GM08714 (cell line): ENCODE measurements at regions not wholly inside any gene's neighbourhood (a gene's known extent, or its start where the extent isn't known, plus 50 kb on each side); places are given as distances from the start of the nearest gene placed in this dataset.

Experiments
- H3K4me3 ChIP-seq: fragments of 200-500 bp; sonication (Bioruptor generic); 2 replicates; pipeline ENCODE4 v1.5.1; 2014; ENCODE audit warnings: mild to moderate bottlenecking, low read length, inconsistent platforms
- ZNF274 ChIP-seq: IDR thresholded peaks from 2 replicates; pipeline ENCODE4 v1.6.1; 2012; ENCODE audit warnings: mild to moderate bottlenecking, low read depth, low read length

DNA sequence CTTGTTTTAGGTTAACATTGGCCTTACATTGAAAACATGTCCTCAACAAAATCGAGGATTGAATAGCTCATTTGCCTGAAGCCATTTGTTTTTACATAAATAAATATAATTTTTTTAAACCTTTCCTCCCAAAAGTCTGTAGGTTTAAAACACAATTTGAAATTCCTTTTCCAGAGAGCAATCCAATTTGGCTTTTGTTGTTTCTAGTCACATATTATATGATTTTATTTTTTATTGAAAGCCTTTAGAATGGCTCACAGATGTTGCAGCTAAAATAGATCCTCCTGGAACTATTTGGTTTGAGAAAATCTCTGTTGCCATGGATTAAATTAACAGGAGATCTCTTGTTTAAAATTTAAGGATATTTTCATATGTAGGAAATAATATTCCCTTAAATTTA lies 512.6 kb downstream of the KLF5 start:
- H3K4me3 ChIP-seq: no peak overlapping the region
- TF ChIP-seq ZNF274: no peak

DNA sequence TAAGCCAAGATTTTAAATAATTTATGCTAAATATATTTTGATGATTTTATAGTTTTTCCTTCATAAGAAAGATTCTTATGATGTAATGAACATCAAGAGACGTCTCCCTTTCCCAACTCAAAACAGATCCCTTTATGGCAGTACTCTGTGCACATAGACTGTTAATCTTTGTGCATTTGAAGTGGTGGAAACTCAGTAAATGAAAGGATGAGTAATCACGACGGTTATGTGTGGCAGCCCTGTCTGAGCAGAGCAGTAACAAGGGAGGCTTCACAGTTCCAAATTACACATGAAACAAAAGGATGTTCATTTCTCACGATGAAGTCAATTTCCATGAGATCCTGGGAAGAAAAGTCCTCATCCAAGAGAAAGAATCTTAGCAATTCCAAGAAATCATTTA lies 498.1 kb downstream of the KLF5 start:
- TF ChIP-seq ZNF274: no peak
- no peak overlapping the region for H3K4me3 ChIP-seq

DNA sequence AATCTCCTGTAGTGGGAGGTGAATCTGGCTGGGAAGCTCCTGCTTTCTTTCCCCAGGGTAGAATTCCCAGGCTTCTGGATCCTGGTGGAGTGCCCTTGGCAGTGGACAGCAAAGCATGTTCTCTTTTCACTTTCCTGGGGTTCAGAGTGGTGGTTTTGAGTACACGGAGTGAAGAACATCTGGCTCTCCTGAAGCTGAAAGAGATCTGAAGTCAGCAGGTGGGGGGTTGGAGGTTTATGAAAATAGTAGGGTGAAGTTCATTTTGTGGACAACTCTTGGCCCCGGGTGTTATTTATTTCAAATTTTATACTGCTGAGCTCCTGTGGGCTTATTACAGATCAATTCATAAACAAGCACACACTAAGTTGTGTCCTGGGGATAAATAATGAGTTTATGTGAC lies 497.3 kb downstream of the KLF5 start:
- no peak for TF ChIP-seq ZNF274
- no peak overlapping the region for H3K4me3 ChIP-seq

DNA sequence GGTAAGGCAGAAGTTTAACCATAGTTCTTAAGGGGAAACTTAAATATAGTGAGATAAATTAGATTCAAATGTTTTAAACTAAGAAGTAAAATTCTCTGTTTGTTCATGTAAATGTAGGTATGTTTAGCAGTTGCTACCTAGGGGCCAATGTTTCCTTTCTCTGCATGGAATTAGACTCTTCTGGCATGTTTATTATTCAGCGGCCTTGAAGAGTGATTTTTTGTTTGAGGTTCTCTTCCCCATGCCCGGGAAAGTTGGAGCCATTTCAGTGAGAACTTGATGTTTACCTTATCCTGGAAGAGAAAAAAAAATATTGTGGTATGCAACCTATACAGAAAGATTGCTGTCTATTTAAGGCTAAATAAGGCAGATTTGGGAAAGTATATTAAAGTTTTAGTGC lies 492.9 kb downstream of the KLF5 start:
- no peak for TF ChIP-seq ZNF274
- H3K4me3 ChIP-seq: no peak overlapping the region

DNA sequence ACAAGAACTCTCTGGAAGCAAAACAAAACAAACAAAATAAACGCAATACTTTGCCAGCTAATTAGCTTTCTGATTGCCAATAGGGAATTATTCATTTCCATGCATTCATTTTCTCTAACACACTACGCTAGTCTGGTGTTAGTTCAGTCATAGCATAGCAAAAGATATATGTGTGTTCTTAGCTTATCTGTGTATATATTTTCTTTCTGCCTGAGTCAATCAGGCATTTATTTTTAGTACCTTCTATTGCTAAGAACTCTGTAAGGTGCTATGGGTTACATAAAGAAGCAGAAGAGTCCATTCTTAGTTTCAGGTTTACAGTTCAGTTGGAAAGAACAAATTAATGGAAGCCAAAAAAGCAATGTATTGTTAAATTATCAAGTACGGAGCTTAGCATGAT lies 490.9 kb downstream of the KLF5 start:
- no peak overlapping the region for H3K4me3 ChIP-seq
- TF ChIP-seq ZNF274: no peak

DNA sequence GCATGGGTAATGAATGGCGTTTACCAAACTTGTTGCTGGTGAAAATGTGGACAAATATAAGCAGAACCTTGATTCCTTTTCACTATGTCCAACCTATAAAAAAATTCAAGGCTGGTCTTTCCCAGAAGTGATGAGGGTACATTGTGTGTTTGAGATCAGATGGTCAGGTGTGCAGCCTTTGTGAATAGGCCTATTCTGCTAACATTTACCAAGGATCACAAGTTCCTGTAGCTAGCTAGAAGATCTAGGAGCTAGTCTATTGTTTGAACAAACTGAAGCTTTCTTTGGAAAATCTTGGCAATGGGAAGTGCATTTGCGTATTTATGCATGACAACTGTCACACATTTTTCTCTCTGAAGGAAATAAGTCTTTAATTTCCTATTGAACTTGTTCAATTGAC lies 489.6 kb downstream of the KLF5 start:
- TF ChIP-seq ZNF274: no peak
- no peak overlapping the region for H3K4me3 ChIP-seq

DNA sequence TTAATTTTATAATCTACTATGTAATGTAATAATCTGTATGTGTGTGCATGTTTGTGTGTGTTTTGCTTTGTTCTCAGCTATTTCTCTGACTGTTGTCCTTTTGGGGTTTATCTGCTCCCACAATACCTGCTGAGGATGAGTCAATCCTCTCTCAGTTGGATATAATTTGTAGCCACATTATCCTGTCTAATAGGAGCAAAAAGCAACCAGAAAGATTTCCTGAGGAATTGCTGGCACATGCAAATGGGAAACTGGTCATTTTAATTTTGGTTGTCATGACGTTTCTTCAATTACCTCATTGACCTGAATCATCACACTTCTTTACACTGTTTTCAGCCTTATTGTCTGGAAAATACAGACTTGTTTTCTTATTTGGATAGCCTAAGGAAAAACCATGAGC lies 488.4 kb downstream of the KLF5 start:
- no peak overlapping the region for H3K4me3 ChIP-seq
- TF ChIP-seq ZNF274: no peak

DNA sequence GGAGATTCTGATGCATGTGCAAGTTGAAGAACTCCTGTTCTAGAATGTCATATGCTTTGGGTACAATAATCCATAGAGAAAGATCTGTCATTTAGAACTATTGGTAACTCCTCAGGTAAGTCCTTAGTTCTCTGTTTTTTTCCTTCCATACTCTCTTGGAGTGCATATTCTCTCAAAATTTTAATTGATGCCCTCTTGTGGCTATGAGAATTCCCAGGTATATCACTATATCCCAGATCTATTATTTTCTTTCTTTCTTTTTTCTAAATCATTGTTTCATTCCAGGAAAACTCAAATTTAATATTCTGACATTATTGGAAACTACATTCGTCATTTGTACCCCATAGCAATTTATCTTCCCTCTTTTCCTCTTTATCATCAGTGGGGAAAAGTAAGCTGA lies 485.4 kb downstream of the KLF5 start:
- no peak for TF ChIP-seq ZNF274

DNA sequence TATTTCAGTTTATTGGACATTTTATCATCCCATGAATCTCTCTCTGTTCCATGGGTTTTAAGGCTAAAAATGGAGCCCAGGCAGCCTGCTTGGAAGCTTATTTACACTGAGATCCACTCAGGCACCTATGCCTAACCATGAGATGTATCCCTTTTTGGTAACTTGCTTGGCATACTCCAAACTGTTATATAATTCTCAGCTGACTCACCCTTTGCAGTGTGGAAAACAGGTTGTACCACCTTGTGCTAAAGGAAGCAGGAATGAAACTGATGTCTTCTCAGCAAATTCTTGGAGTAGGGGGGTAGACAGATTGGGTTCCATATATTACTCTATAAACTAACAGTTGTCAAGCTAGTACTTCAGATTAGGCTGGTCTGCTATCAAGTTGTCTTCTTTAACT lies 483.6 kb downstream of the KLF5 start:
- TF ChIP-seq ZNF274: no peak
- no peak overlapping the region for H3K4me3 ChIP-seq

More for the DNA sequence above, 485.4 kb downstream of the KLF5 start:
- no peak overlapping the region for H3K4me3 ChIP-seq

DNA sequence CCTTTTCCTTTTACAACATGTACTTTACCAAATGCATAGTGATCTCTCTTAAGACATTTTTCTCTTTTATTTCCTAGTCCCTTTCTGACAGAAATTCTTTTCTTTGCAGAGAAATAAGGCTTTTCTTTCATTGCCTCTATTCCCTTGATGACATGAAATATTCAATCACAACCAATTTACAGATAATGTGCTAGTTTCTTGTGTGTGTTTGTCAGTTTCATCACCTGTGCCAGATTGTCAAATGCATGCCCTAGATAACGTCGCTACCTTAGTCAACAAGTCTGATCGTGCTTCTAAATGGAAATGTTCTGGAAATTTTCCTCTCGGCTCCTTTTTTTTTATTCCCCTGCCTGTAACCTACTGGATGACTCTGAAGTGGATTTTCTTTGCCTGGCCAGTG lies 478.1 kb downstream of the KLF5 start:
- no peak overlapping the region for H3K4me3 ChIP-seq
- no peak for TF ChIP-seq ZNF274

DNA sequence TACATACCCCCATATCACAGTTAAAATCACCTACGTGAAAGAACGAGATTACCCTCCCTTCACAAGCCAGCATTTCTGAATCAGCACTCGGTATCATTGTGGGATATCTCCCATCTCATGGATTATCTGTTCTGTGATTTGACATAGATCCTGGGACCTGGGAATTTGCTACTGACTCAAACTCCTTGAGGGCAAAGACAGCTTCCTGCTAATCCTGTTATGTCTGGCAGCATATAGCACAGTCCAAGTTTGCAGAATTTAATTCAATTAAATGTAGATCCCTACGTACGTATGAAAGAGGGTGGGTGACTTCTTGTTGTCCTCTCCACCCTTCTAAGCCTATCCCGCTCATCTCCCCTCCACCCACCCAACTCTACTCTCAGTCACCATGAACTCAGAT lies 476.5 kb downstream of the KLF5 start:
- no peak for TF ChIP-seq ZNF274
- H3K4me3 ChIP-seq: no peak overlapping the region

DNA sequence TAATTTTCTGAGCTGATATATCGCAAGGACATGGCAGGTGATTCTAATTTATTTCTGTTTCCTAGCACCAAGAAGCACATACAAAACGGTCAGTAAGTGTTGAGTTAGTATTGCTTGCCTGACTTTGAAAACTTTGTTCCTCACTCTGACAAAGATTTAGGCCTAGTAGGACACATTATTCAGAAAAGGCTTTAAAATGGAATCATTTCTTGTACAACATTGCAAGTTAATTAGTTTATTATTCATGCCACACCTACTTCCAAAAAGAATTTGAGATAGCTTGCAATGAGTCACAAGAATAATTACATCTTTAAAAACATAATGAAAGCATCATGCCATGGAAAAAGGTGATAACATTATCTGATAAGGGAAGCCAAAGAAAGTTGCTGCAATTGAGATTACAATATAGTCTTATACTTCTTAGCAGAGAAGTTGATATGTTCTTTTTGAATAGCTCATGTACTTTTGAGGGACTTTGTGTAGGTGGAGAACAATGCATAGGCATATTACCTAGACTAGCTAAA lies 474.2 kb downstream of the KLF5 start:
- no peak overlapping the region for H3K4me3 ChIP-seq
- no peak for TF ChIP-seq ZNF274

DNA sequence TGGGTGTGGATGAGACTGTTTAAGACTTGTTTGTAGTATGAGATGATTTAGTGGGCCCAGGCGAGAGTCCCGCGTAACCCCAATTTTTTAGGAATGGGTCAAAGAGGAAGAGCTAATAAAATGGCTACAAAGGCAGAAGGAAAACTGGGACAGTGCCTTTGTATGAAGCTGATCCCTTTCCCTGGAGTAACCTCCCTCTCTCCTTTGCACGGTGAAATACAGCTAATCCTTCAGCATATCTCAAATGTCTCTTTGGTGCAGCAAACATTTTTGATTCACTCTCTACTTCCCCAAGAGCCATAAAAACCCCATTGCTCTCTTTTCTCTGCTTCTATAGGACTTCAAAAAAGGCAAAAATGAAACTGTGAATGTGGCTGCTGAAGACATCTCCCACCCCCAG lies 473.8 kb downstream of the KLF5 start:
- no peak for TF ChIP-seq ZNF274
- no peak overlapping the region for H3K4me3 ChIP-seq

DNA sequence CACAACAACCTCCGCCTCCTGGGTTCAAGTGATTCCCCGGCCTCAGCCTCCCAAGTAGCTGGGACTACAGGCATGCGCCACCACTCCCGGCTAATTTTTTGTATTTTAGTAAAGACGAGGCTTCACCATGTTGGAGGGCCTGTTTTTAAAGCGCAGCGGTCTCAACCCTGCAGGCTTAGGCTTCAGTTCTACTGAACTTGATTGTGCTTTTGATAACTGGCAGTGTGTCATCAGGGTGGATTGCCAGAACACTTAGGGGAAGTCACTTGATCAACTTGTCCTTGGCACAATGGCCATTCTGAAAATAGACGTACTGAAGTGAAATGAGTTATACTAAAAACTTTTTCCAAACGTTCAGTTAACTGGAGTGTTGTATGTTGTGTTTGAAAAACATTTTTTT lies 472.2 kb downstream of the KLF5 start:
- TF ChIP-seq ZNF274: no peak
- H3K4me3 ChIP-seq: no peak overlapping the region

DNA sequence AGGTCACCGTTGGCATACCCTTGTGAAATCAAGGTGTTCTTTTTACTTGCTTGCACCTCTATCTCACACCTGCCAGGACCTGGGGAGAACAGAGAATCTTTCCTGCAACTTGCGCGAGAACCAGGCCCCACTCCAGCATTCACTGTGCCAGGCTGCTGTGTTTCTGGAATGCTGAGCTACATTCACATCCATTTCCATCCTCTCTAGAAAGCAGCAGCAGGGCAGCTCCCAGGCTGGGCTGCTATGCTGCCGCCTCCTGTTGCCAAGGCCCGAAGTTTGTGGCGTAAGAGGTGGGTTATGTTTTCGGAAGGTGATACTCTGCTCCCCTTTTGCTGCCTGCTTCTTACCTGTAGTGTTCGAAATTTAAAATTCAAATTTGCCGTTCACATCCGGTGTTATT lies 464.1 kb downstream of the KLF5 start:
- TF ChIP-seq ZNF274: no peak
- H3K4me3 ChIP-seq: no peak overlapping the region

DNA sequence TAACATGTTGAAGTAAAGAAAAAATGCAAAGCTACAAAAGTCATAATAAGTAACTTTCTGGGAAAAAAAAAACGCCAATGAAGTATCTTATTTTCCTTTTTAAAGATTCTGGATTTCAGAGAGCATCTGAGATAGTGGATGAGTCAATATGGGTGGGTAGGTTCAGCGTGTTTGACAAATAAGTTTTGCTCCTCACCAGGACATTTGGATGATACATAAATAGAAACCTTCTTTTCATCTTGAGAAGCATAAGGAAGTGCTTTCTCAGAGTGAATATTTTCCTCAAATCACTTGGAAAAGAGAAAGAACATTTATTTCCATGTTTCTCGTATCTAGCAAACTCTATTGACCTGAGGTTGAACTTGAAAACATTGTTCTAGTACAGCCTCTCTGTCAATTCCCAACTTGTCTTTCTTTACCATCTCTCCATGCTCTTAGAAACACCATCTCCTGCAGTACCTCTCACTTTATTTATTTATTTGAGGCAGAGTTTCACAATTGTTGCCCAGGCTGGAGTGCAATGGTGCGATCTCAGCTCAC lies 463.2 kb downstream of the KLF5 start:
- no peak overlapping the region for H3K4me3 ChIP-seq
- TF ChIP-seq ZNF274: no peak

DNA sequence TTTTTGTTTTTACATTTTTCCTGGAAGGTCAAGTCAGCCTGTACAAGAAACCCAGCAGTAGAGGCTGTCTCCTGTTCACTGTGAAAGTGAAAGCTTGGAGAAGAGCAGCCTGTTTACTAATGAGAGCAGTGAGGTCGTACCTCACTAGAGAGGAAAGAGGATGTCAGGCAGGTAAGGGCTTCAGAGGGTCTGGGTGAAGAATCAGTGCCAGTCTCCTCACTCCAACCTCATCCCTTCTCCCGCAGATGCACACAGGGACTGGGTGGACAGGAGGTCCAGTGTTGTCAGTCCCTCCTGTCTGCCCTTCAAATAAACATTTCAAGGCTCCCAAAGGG lies 462.5 kb downstream of the KLF5 start:
- no peak overlapping the region for H3K4me3 ChIP-seq
- TF ChIP-seq ZNF274: no peak
